H9 (cell line): ENCODE measurements at regions not wholly inside any gene's neighbourhood (a gene's known extent, or its start where the extent isn't known, plus 50 kb on each side); places are given as distances from the start of the nearest gene placed in this dataset.

ENCODE experiments used
- DNase-seq: peaks from one replicate; pipeline ENCODE4 v3.0.0-alpha.2; 2017
- H2AFZ ChIP-seq: one replicate; pipeline ENCODE4 v1.6.1; 2013; ENCODE audit warnings: mild to moderate bottlenecking, low read length, control low read depth, moderate library complexity
- H2AK5ac ChIP-seq: 2 replicates; pipeline ENCODE4 v1.6.1; 2013; ENCODE audit warnings: low read length, control low read depth, mixed read lengths; ENCODE audit not compliant: insufficient read length
- H2BK120ac ChIP-seq: one replicate; pipeline ENCODE4 v1.6.1; 2013; ENCODE audit warnings: low read depth, mild to moderate bottlenecking, low read length, control low read depth, inconsistent platforms; ENCODE audit not compliant: poor library complexity, severe bottlenecking
- H2BK12ac ChIP-seq: 2 replicates; pipeline ENCODE4 v1.6.1; 2013; ENCODE audit warnings: low read length, control low read depth, mixed read lengths, low read depth; ENCODE audit not compliant: insufficient read length
- H2BK15ac ChIP-seq: 2 replicates; pipeline ENCODE4 v1.6.1; 2013; ENCODE audit warnings: low read depth, low read length, control low read depth
- H2BK20ac ChIP-seq: one replicate; pipeline ENCODE4 v1.6.1; 2013; ENCODE audit warnings: low read depth, mild to moderate bottlenecking, low read length, control low read depth, inconsistent platforms; ENCODE audit not compliant: poor library complexity, severe bottlenecking
- H2BK5ac ChIP-seq: 2 replicates; pipeline ENCODE4 v1.6.1; 2013; ENCODE audit warnings: low read length, control low read depth, mixed read lengths; ENCODE audit not compliant: insufficient read length
- H3K14ac ChIP-seq: 2 replicates; pipeline ENCODE4 v1.6.1; 2013; ENCODE audit warnings: low read length, control low read depth; ENCODE audit not compliant: insufficient read depth
- H3K18ac ChIP-seq: 2 replicates; pipeline ENCODE4 v1.6.1; 2013; ENCODE audit warnings: low read depth, mild to moderate bottlenecking, mixed read lengths, low read length, control low read depth; ENCODE audit not compliant: insufficient read length
- H3K23ac ChIP-seq: 2 replicates; pipeline ENCODE4 v1.6.1; 2013; ENCODE audit warnings: low read length, control low read depth, mixed read lengths, low read depth; ENCODE audit not compliant: insufficient read length
- H3K23me2 ChIP-seq: 2 replicates; pipeline ENCODE4 v1.6.1; 2013; ENCODE audit warnings: low read depth, mild to moderate bottlenecking, mixed read lengths, low read length, control low read depth; ENCODE audit not compliant: insufficient read length, poor library complexity, severe bottlenecking
- H3K27ac ChIP-seq: 2 replicates; pipeline ENCODE4 v1.5.1; 2013; ENCODE audit warnings: low read length, control low read depth, mixed read lengths, low read depth; ENCODE audit not compliant: insufficient read length
- H3K27me3 ChIP-seq: 2 replicates; pipeline ENCODE4 v1.6.1; 2013; ENCODE audit warnings: low read length, control low read depth, inconsistent platforms; ENCODE audit not compliant: insufficient read depth
- H3K4ac ChIP-seq: 2 replicates; pipeline ENCODE4 v1.6.1; 2013; ENCODE audit warnings: low read depth, mild to moderate bottlenecking, control low read depth, inconsistent platforms, low read length, moderate library complexity
- H3K4me1 ChIP-seq: 2 replicates; pipeline ENCODE4 v1.6.1; 2013; ENCODE audit warnings: low read length, control low read depth, inconsistent platforms; ENCODE audit not compliant: insufficient read depth
- H3K4me2 ChIP-seq: 2 replicates; pipeline ENCODE4 v1.6.1; 2013; ENCODE audit warnings: low read length, control low read depth, mixed read lengths; ENCODE audit not compliant: insufficient read length, insufficient read depth
- H3K56ac ChIP-seq: 2 replicates; pipeline ENCODE4 v1.6.1; 2013; ENCODE audit warnings: low read depth, mild to moderate bottlenecking, mixed read lengths, low read length, control low read depth; ENCODE audit not compliant: insufficient read length
- H3K79me1 ChIP-seq: 2 replicates; pipeline ENCODE4 v1.6.1; 2013; ENCODE audit warnings: low read depth, mild to moderate bottlenecking, moderate library complexity, low read length, control low read depth, inconsistent platforms; ENCODE audit not compliant: insufficient read depth, poor library complexity, severe bottlenecking
- H3K79me2 ChIP-seq: 2 replicates; pipeline ENCODE4 v1.6.1; 2013; ENCODE audit warnings: low read length, control low read depth, inconsistent platforms; ENCODE audit not compliant: insufficient read depth
- H3K9ac ChIP-seq: 2 replicates; pipeline ENCODE4 v1.6.1; 2013; ENCODE audit warnings: low read length, control low read depth, mixed read lengths; ENCODE audit not compliant: insufficient read length; ENCODE audit errors: extremely low read depth
- H3K9me3 ChIP-seq: one replicate; pipeline ENCODE4 v1.6.1; 2013; ENCODE audit warnings: low read depth, low read length, inconsistent platforms; ENCODE audit not compliant: control insufficient read depth
- H3T11ph ChIP-seq: one replicate; pipeline ENCODE4 v1.6.1; 2013; ENCODE audit warnings: mild to moderate bottlenecking, low read length, control low read depth, inconsistent platforms
- H4K20me1 ChIP-seq: one replicate; pipeline ENCODE4 v1.6.1; 2013; ENCODE audit not compliant: control insufficient read depth, insufficient read length, insufficient read depth
- H4K5ac ChIP-seq: 2 replicates; pipeline ENCODE4 v1.6.1; 2013; ENCODE audit warnings: low read depth, mild to moderate bottlenecking, mixed read lengths, low read length, control low read depth; ENCODE audit not compliant: insufficient read length
- H4K8ac ChIP-seq: replicated peaks from 2 replicates; pipeline ENCODE4 v1.6.1; 2013; ENCODE audit warnings: low read length, control low read depth, mixed read lengths, low read depth; ENCODE audit not compliant: insufficient read length
- H4K91ac ChIP-seq: 2 replicates; pipeline ENCODE4 v1.6.1; 2013; ENCODE audit warnings: low read depth, mild to moderate bottlenecking, moderate library complexity, mixed read lengths, low read length, control low read depth; ENCODE audit not compliant: insufficient read length
- H3K27ac Mint-ChIP-seq, 3 experiments: 2 replicates in 2 of 3; 3 replicates in 1 of 3; pipeline ENCODE4 v1.8.0; 2020 to 2021; ENCODE audit warnings: mixed read lengths in 3 of 3, mild to moderate bottlenecking in 1 of 3, moderate library complexity in 1 of 3
- H3K27me3 Mint-ChIP-seq: 2 replicates; pipeline ENCODE4 v1.8.0; 2021; ENCODE audit warnings: low read depth, mild to moderate bottlenecking, moderate library complexity, mixed read lengths
- H3K36me3 Mint-ChIP-seq, 3 experiments: 2 replicates in 2 of 3; 3 replicates in 1 of 3; pipeline ENCODE4 v1.8.0; 2020 to 2021; ENCODE audit warnings: low read depth in 3 of 3, mixed read lengths in 3 of 3; ENCODE audit not compliant: insufficient read depth in 1 of 3
- H3K4me1 Mint-ChIP-seq, 2 experiments: 2 replicates each; pipeline ENCODE4 v1.8.0; 2020; ENCODE audit warnings: mixed read lengths in 2 of 2
- H3K4me3 Mint-ChIP-seq, 2 experiments: 2 replicates in 1 of 2; 3 replicates in 1 of 2; pipeline ENCODE4 v1.8.0; 2020 to 2021; ENCODE audit warnings: mild to moderate bottlenecking in 2 of 2, mixed read lengths in 2 of 2, moderate library complexity in 1 of 2
- H3K9me3 Mint-ChIP-seq, 2 experiments: 2 replicates in 1 of 2; 3 replicates in 1 of 2; pipeline ENCODE4 v1.8.0; 2020; ENCODE audit warnings: mild to moderate bottlenecking in 2 of 2, mixed read lengths in 2 of 2, moderate library complexity in 1 of 2
- CTCF ChIP-seq: fragments of 200-600 bp; sonication (generic); conservative IDR thresholded peaks from 3 replicates; pipeline ENCODE4 v1.8.0; 2021; ENCODE audit warnings: antibody characterized with exemption, mild to moderate bottlenecking
- WGBS: extraction: QIAGEN DNeasy Blood & Tissue Kit; methylation state at CpG from one replicate; pipeline ENCODE4 v1.1.7; 2013; ENCODE audit warnings: missing lambda C conversion rate, low lambda C conversion rate, mixed read lengths; ENCODE audit not compliant: insufficient read length; ENCODE audit errors: extremely low coverage; 5-methylcytosine and 5-hydroxymethylcytosine counted together

GRCh38 chr16:73151225-73151624 lies 103.3 kb upstream of the ZFHX3 start:
- Histone ChIP-seq H2BK5ac (no peak overlapping the region), H3K23ac (no peak overlapping the region), H4K20me1 (no peaks in the 10 kb centered on the region), H3K79me2 (no peaks in the 10 kb centered on the region), H4K8ac (no peak overlapping the region), H3K4me2 (no peak overlapping the region), H3K27ac (no peak overlapping the region), H2BK20ac (no peak overlapping the region), H2BK12ac (no peak overlapping the region), H2BK15ac (no peak overlapping the region), H3K4me1 (peaks cover 3% of the 10 kb centered on the region; the same call in 1 of the 2 replicates), H3K23me2 (no peaks in the 10 kb centered on the region), H2AK5ac (no peak overlapping the region), H3K14ac (no peak overlapping the region), H2AFZ (no peak overlapping the region), H3K79me1 (no peaks in the 10 kb centered on the region), H2BK120ac (no peak overlapping the region), H4K91ac (no peak overlapping the region), H3K4ac (no peak overlapping the region), H4K5ac (no peak overlapping the region), H3K18ac (no peak overlapping the region), H3K56ac (no peak overlapping the region), H3K27me3 (no peaks in the 10 kb centered on the region), H3T11ph (no peak overlapping the region), H3K9ac (no peak overlapping the region), H3K9me3 (no peaks in the 10 kb centered on the region)
- TF ChIP-seq CTCF, result no peak
- peaks cover 21 to 30% of the 10 kb centered on the region in 2 experiments for H3K4me1 Mint-ChIP-seq
- DNase-seq, result peak; percentile 33
- peak overlapping the region in 1 of 2 experiments; percentile 33; a peak in 2 of 5 replicates for H3K4me3 Mint-ChIP-seq
- no CpG with 5 or more reads among the region's 5 CpGs for WGBS
- peaks cover 0 to 2% of the 10 kb centered on the region in 2 experiments; a peak in 1 of 5 replicates for H3K9me3 Mint-ChIP-seq
- H3K27me3 Mint-ChIP-seq, result no peaks in the 10 kb centered on the region
- no peaks in the 10 kb centered on the region for H3K36me3 Mint-ChIP-seq
- H3K27ac Mint-ChIP-seq, result peak overlapping the region in 2 of 3 experiments; percentile 28 to 55; a peak in 4 of 7 replicates
